Suprapubic skin (tissue), 4 donors: ENCODE measurements at regions not wholly inside any gene's neighbourhood (a gene's known extent, or its start where the extent isn't known, plus 50 kb on each side); places are given as distances from the start of the nearest gene placed in this dataset.

ENCODE experiments used
- DNase-seq, 2 donors: peaks; one replicate each; pipeline ENCODE4 v3.0.0-alpha.2; 2019; ENCODE audit warnings: low spot score in 2 of 2
- H3K27ac ChIP-seq: fragments of 200-600 bp; sonication (generic); one replicate; pipeline ENCODE4 v1.5.1; 2019
- H3K27me3 ChIP-seq: fragments of 200-600 bp; sonication (generic); one replicate; pipeline ENCODE4 v1.5.1; 2019
- H3K36me3 ChIP-seq: fragments of 200-600 bp; sonication (generic); one replicate; pipeline ENCODE4 v1.5.1; 2019
- H3K4me1 ChIP-seq: fragments of 200-600 bp; sonication (generic); one replicate; pipeline ENCODE4 v1.5.1; 2019
- H3K4me3 ChIP-seq: fragments of 200-600 bp; sonication (generic); one replicate; pipeline ENCODE4 v1.5.1; 2019; ENCODE audit warnings: mild to moderate bottlenecking
- H3K9me3 ChIP-seq: fragments of 200-600 bp; sonication (generic); one replicate; pipeline ENCODE4 v1.5.1; 2019
- CTCF ChIP-seq, 2 donors: fragments of 200-600 bp in 1 of 2; fragments of 450-650 bp in 1 of 2; sonication (generic) in 1 of 2; IDR thresholded peaks; one replicate each; pipeline ENCODE4 v1.5.1; 2016 to 2019; ENCODE audit warnings: antibody characterized with exemption in 2 of 2, mild to moderate bottlenecking in 1 of 2, moderate library complexity in 1 of 2
- EP300 ChIP-seq: sonication (generic); formaldehyde crosslinking; IDR thresholded peaks from one replicate; pipeline ENCODE4 v1.6.1; 2017; ENCODE audit warnings: antibody characterized with exemption
- POLR2A ChIP-seq, 2 donors: fragments of 450-650 bp; IDR thresholded peaks; one replicate each; pipeline ENCODE4 v1.6.1; 2017; ENCODE audit warnings: antibody characterized with exemption in 2 of 2, mild to moderate bottlenecking in 2 of 2, moderate library complexity in 2 of 2
- POLR2AphosphoS5 ChIP-seq, 3 donors: sonication (generic); formaldehyde crosslinking; IDR thresholded peaks; one replicate each; pipeline ENCODE4 v1.6.1; 2017; ENCODE audit warnings: antibody characterized with exemption in 3 of 3
- WGBS: methylation state at CpG from one replicate; pipeline ENCODE4 v1.1.5; 2018; 5-methylcytosine and 5-hydroxymethylcytosine counted together

DNA sequence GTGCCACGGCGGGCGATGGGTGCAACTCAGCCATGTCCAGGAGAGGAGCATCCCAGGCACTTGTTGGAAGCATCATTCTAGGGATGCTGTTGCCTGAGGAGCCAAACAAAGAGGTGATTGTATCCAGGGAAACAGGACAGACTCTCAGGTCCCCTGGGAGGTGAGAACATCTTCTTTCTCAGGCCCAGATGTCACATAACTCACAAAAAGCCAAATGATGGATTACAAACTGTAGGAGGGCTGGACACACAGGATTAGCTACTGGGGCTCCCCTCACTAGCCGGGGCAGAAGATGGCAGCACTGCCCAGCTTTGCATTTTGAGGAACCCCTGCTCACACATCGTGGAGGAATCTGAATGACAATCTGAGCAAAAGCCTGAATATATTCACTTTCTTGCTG is 64.7 kb upstream of the NFIL3 start:
- no peaks in the 10 kb centered on the region for H3K9me3 ChIP-seq
- H3K27me3 ChIP-seq: no peaks in the 10 kb centered on the region
- no peak overlapping the region for H3K27ac ChIP-seq
- no peaks in the 10 kb centered on the region for H3K36me3 ChIP-seq
- WGBS: 86% methylated on average over 5 of the region's 5 CpGs
- DNase-seq: no peak
- H3K4me3 ChIP-seq: no peak overlapping the region
- no peak for TF ChIP-seq CTCF (IDR thresholded peaks at IDR 0.05)
- no peak for TF ChIP-seq EP300
- no peak for TF ChIP-seq POLR2AphosphoS5 (IDR thresholded peaks at IDR 0.05)
- TF ChIP-seq POLR2A (IDR thresholded peaks at IDR 0.05): no peak
- no peaks in the 10 kb centered on the region for H3K4me1 ChIP-seq

- H3K27ac ChIP-seq: no peak overlapping the region
- no peak for DNase-seq
- H3K9me3 ChIP-seq: no peaks in the 10 kb centered on the region
- peaks cover 2% of the 10 kb centered on the region for H3K4me1 ChIP-seq
- no peaks in the 10 kb centered on the region for H3K36me3 ChIP-seq
- H3K27me3 ChIP-seq: no peaks in the 10 kb centered on the region
- TF ChIP-seq POLR2AphosphoS5 (IDR thresholded peaks at IDR 0.05): no peak
- TF ChIP-seq CTCF (IDR thresholded peaks at IDR 0.05): no peak
- no peak for TF ChIP-seq POLR2A (IDR thresholded peaks at IDR 0.05)
- no peak for TF ChIP-seq EP300
- 72% methylated on average over 6 of the region's 6 CpGs for WGBS
- no peak overlapping the region for H3K4me3 ChIP-seq
These were observed 63.3 kb upstream of the NFIL3 start for GRCh38 chr9:91486699-91487497.

GRCh38 chr9:91485006-91485405 is 61.4 kb upstream of the NFIL3 start:
- Histone ChIP-seq H3K27ac (no peak overlapping the region), H3K36me3 (no peaks in the 10 kb centered on the region), H3K9me3 (no peaks in the 10 kb centered on the region), H3K27me3 (no peaks in the 10 kb centered on the region), H3K4me3 (no peak overlapping the region), H3K4me1 (peaks cover 3% of the 10 kb centered on the region)
- DNase-seq: no peak
- TF ChIP-seq POLR2AphosphoS5 (IDR thresholded peaks at IDR 0.05) (no peak), CTCF (IDR thresholded peaks at IDR 0.05) (no peak), EP300 (no peak), POLR2A (IDR thresholded peaks at IDR 0.05) (no peak)
- 97% methylated on average over 5 of the region's 5 CpGs for WGBS

- Histone ChIP-seq H3K4me1 (peaks cover 3% of the 10 kb centered on the region), H3K27ac (peak overlapping the region; percentile 45), H3K36me3 (no peaks in the 10 kb centered on the region), H3K27me3 (no peaks in the 10 kb centered on the region), H3K4me3 (no peak overlapping the region), H3K9me3 (no peaks in the 10 kb centered on the region)
- WGBS: 73% methylated on average over 8 of the region's 8 CpGs
- DNase-seq: no peak
- no peak for TF ChIP-seq EP300
These were observed 60.2 kb upstream of the NFIL3 start for GRCh38 chr9:91483835-91484234.

- no peak overlapping the region for H3K4me3 ChIP-seq
- no peaks in the 10 kb centered on the region for H3K36me3 ChIP-seq
- no peak for TF ChIP-seq EP300
- TF ChIP-seq POLR2AphosphoS5 (IDR thresholded peaks at IDR 0.05): no peak
- no peak for TF ChIP-seq POLR2A (IDR thresholded peaks at IDR 0.05)
- TF ChIP-seq CTCF (IDR thresholded peaks at IDR 0.05): no peak
- H3K4me1 ChIP-seq: peaks cover 3% of the 10 kb centered on the region
- peak overlapping the region; percentile 45 for H3K27ac ChIP-seq
- no peaks in the 10 kb centered on the region for H3K9me3 ChIP-seq
- 45% methylated on average over 4 of the region's 5 CpGs for WGBS
- H3K27me3 ChIP-seq: no peaks in the 10 kb centered on the region
- DNase-seq: no peak
These were observed 59.6 kb upstream of the NFIL3 start for GRCh38 chr9:91483189-91483691.
